ENCODE measurements at regions not wholly inside any gene's neighbourhood (a gene's known extent, or its start where the extent isn't known, plus 50 kb on each side); places are given as distances from the start of the nearest gene placed in this dataset.

DNA sequence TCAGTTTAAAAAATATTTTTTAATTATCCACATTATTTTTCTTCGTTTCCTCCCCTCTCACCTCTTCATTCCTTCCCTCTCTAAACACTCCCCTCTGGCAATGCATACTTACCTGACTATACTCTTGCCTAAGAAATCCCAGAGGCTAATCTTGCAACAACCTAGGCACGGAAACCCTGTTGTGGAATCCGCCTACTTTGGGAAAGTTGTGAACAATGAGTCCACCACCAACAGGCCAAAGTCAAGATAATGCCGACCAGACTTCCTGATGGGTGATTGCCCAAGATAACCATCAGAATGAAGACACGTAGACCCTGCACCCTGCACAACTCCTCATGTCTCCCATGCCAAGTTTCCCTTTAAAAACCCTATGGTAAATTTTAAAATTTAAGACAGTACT, 521.5 kb downstream of the KIF20B start:
- TF ChIP-seq, protein P1, sequence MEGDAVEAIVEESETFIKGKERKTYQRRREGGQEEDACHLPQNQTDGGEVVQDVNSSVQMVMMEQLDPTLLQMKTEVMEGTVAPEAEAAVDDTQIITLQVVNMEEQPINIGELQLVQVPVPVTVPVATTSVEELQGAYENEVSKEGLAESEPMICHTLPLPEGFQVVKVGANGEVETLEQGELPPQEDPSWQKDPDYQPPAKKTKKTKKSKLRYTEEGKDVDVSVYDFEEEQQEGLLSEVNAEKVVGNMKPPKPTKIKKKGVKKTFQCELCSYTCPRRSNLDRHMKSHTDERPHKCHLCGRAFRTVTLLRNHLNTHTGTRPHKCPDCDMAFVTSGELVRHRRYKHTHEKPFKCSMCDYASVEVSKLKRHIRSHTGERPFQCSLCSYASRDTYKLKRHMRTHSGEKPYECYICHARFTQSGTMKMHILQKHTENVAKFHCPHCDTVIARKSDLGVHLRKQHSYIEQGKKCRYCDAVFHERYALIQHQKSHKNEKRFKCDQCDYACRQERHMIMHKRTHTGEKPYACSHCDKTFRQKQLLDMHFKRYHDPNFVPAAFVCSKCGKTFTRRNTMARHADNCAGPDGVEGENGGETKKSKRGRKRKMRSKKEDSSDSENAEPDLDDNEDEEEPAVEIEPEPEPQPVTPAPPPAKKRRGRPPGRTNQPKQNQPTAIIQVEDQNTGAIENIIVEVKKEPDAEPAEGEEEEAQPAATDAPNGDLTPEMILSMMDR (IDR thresholded peaks at IDR 0.05; ENCODE audit: low read depth, low read length, missing input control) = no peak
- no peak for TF ChIP-seq RAD21 (IDR thresholded peaks at IDR 0.05)
- TF ChIP-seq, protein P2, sequence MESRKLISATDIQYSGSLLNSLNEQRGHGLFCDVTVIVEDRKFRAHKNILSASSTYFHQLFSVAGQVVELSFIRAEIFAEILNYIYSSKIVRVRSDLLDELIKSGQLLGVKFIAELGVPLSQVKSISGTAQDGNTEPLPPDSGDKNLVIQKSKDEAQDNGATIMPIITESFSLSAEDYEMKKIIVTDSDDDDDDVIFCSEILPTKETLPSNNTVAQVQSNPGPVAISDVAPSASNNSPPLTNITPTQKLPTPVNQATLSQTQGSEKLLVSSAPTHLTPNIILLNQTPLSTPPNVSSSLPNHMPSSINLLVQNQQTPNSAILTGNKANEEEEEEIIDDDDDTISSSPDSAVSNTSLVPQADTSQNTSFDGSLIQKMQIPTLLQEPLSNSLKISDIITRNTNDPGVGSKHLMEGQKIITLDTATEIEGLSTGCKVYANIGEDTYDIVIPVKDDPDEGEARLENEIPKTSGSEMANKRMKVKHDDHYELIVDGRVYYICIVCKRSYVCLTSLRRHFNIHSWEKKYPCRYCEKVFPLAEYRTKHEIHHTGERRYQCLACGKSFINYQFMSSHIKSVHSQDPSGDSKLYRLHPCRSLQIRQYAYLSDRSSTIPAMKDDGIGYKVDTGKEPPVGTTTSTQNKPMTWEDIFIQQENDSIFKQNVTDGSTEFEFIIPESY (IDR thresholded peaks at IDR 0.05) = no peak
- no peak for TF ChIP-seq RXRA (IDR thresholded peaks at IDR 0.05)
- no peak for TF ChIP-seq JUND (IDR thresholded peaks at IDR 0.05)
- no peak for TF ChIP-seq SP1 (IDR thresholded peaks at IDR 0.05)
- TF ChIP-seq TAF1 (conservative IDR thresholded peaks at IDR 0.05) = no peak
- TF ChIP-seq, protein P3, sequence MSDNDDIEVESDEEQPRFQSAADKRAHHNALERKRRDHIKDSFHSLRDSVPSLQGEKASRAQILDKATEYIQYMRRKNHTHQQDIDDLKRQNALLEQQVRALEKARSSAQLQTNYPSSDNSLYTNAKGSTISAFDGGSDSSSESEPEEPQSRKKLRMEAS (IDR thresholded peaks at IDR 0.05) = no peak
- no peak for TF ChIP-seq EGR1 (IDR thresholded peaks at IDR 0.05; ENCODE audit: low read depth in 2 of 2)
